ENCODE measurements at regions not wholly inside any gene's neighbourhood (a gene's known extent, or its start where the extent isn't known, plus 50 kb on each side); places are given as distances from the start of the nearest gene placed in this dataset.

- TF ChIP-seq CTCF (IDR thresholded peaks at IDR 0.05) (no peak), EP300 (IDR thresholded peaks at IDR 0.05) (no peak), POLR2A (IDR thresholded peaks at IDR 0.05) (no peak), POLR2AphosphoS5 (IDR thresholded peaks at IDR 0.05) (no peak)
These were observed 857.6 kb downstream of the TLE1 start for GRCh38 chr9:80831751-80832150.
